Breast epithelium (tissue), 3 donors: ENCODE measurements at regions not wholly inside any gene's neighbourhood (a gene's known extent, or its start where the extent isn't known, plus 50 kb on each side); places are given as distances from the start of the nearest gene placed in this dataset.

Source experiments
- CTCF ChIP-seq, 3 donors: fragments of 450-650 bp; IDR thresholded peaks; one replicate each; pipeline ENCODE4 v1.5.1; 2016 to 2017; ENCODE audit warnings: antibody characterized with exemption in 3 of 3, mild to moderate bottlenecking in 3 of 3, moderate library complexity in 3 of 3
- POLR2A ChIP-seq: fragments of 450-650 bp; IDR thresholded peaks from one replicate; pipeline ENCODE4 v1.6.1; 2016; ENCODE audit warnings: antibody characterized with exemption, mild to moderate bottlenecking, moderate library complexity
- POLR2AphosphoS5 ChIP-seq, 3 donors: sonication (generic); formaldehyde crosslinking; IDR thresholded peaks; one replicate each; pipeline ENCODE4 v1.6.1; 2017; ENCODE audit warnings: antibody characterized with exemption in 3 of 3

GRCh38 chr14:26872515-26873361 lies 274.9 kb upstream of the NOVA1 start:
- TF ChIP-seq CTCF (IDR thresholded peaks at IDR 0.05) (no peak), POLR2A (no peak), POLR2AphosphoS5 (IDR thresholded peaks at IDR 0.05) (no peak)
